SH-SY5Y (cell line): ENCODE measurements at regions not wholly inside any gene's neighbourhood (a gene's known extent, or its start where the extent isn't known, plus 50 kb on each side); places are given as distances from the start of the nearest gene placed in this dataset.

Source experiments
- GATA2 ChIP-seq: IDR thresholded peaks from 2 replicates; pipeline ENCODE4 v1.6.1; 2011; ENCODE audit warnings: mild to moderate bottlenecking, low read depth, low read length
- GATA3 ChIP-seq: IDR thresholded peaks from 2 replicates; pipeline ENCODE4 v1.6.1; 2011; ENCODE audit warnings: low read depth, mild to moderate bottlenecking, low read length, moderate library complexity

DNA sequence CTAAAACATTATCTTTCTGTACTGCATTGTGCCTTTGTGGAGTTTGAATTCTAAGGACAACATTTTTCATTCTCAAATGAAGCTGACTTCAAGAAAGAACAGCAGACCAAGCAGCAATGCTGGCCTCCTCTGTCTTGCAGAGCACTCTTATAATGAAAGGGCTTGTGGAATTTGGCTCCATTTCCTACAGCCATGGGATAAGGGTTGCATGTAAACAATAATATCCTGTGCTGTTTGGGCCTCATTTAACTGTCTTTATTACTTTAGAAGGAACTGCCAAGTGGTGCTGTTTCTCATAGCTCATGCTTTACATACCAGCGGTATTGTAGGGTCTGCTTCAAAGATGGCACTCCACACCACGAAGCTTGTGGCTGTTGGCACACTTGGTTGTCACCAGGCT lies 111.4 kb upstream of the EOLA2 start:
- TF ChIP-seq GATA3 (no peak), GATA2 (no peak)
